ENCODE measurements at regions not wholly inside any gene's neighbourhood (a gene's known extent, or its start where the extent isn't known, plus 50 kb on each side); places are given as distances from the start of the nearest gene placed in this dataset.

GRCh38 chr13:65834897-65835296 is 1395.2 kb downstream of the PCDH9 start:
- Histone ChIP-seq H3K36me3 (ENCODE audit: control insufficient read depth, insufficient read depth, low read length) (no peaks in the 10 kb centered on the region), H3K27me3 (ENCODE audit: control insufficient read depth, insufficient read depth, low read length) (no peaks in the 10 kb centered on the region), H3K4me3 (ENCODE audit: low read depth, low read length) (no peak overlapping the region)
- TF ChIP-seq CTCF (IDR thresholded peaks at IDR 0.05; ENCODE audit: insufficient read depth, low read length, severe bottlenecking) = no peak
- DNase-seq (ENCODE audit: low read depth) (no peak), FAIRE-seq (no peak)

GRCh38 chr13:65830411-65831205 is 1399.5 kb downstream of the PCDH9 start:
- no peak for TF ChIP-seq CTCF (IDR thresholded peaks at IDR 0.05; ENCODE audit: insufficient read depth, low read length, severe bottlenecking)
- Histone ChIP-seq H3K4me3 (ENCODE audit: low read depth, low read length) (no peak overlapping the region), H3K27me3 (ENCODE audit: control insufficient read depth, insufficient read depth, low read length) (no peaks in the 10 kb centered on the region), H3K36me3 (ENCODE audit: control insufficient read depth, insufficient read depth, low read length) (no peaks in the 10 kb centered on the region)
- DNase-seq (ENCODE audit: low read depth) (no peak), FAIRE-seq (no peak)

GRCh38 chr13:65829241-65830008 is 1400.7 kb downstream of the PCDH9 start:
- no peak for FAIRE-seq
- Histone ChIP-seq H3K27me3 (ENCODE audit: control insufficient read depth, insufficient read depth, low read length) (no peaks in the 10 kb centered on the region), H3K36me3 (ENCODE audit: control insufficient read depth, insufficient read depth, low read length) (no peaks in the 10 kb centered on the region), H3K4me3 (ENCODE audit: low read depth, low read length) (no peak overlapping the region)
- TF ChIP-seq CTCF (IDR thresholded peaks at IDR 0.05; ENCODE audit: insufficient read depth, low read length, severe bottlenecking) = no peak
- DNase-seq (ENCODE audit: low read depth) = no peak

GRCh38 chr13:65826657-65827056 is 1403.5 kb downstream of the PCDH9 start:
- FAIRE-seq (no peak), DNase-seq (ENCODE audit: low read depth) (no peak)
- H3K36me3 ChIP-seq (ENCODE audit: control insufficient read depth, insufficient read depth, low read length) = no peaks in the 10 kb centered on the region
- no peaks in the 10 kb centered on the region for H3K27me3 ChIP-seq (ENCODE audit: control insufficient read depth, insufficient read depth, low read length)
- no peak for TF ChIP-seq CTCF (IDR thresholded peaks at IDR 0.05; ENCODE audit: insufficient read depth, low read length, severe bottlenecking)
- H3K4me3 ChIP-seq (ENCODE audit: low read depth, low read length) = no peak overlapping the region

GRCh38 chr13:65825039-65825438 is 1405.1 kb downstream of the PCDH9 start:
- H3K27me3 ChIP-seq (ENCODE audit: control insufficient read depth, insufficient read depth, low read length) = no peaks in the 10 kb centered on the region
- H3K4me3 ChIP-seq (ENCODE audit: low read depth, low read length) = no peak overlapping the region
- DNase-seq (ENCODE audit: low read depth) (no peak), FAIRE-seq (no peak)
- no peak for TF ChIP-seq CTCF (IDR thresholded peaks at IDR 0.05; ENCODE audit: insufficient read depth, low read length, severe bottlenecking)
- H3K36me3 ChIP-seq (ENCODE audit: control insufficient read depth, insufficient read depth, low read length) = no peaks in the 10 kb centered on the region
